Loucy (cell line): ENCODE measurements at regions not wholly inside any gene's neighbourhood (a gene's known extent, or its start where the extent isn't known, plus 50 kb on each side); places are given as distances from the start of the nearest gene placed in this dataset.

ENCODE experiments used
- EZH2phosphoT487 ChIP-seq: fragments of 200-600 bp; IDR thresholded peaks from 2 replicates; pipeline ENCODE4 v1.6.1; 2018; ENCODE audit warnings: antibody characterized with exemption, mild to moderate bottlenecking, moderate library complexity, borderline replicate concordance
- TF ChIP-seq, protein P1 (sequence below): fragments of 200-600 bp; sonication (generic); conservative IDR thresholded peaks from 2 replicates; pipeline ENCODE4 v1.5.1; 2014; ENCODE audit warnings: mild to moderate bottlenecking, antibody characterized with exemption, low read length

DNA sequence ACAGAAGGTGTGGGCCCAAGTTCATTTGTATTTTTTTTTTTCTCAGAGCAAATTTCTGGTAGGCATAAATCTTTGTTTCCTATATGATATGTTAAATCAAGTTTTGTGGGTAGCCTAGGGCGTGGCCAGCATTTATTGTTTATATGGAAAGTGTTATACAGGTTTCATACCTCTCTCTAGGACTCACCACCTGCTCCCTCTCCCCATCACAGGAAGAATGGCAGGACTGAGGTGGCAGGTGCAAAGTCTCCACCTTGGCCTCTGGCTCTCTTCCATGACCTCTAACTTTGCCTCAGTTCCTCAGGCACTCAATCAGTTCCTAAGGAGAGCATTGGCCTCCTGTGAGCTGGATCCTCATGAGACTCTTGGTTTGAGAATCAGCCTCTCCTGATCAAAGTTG is 172.3 kb upstream of the TSC22D1 start:
- TF ChIP-seq, protein P1, sequence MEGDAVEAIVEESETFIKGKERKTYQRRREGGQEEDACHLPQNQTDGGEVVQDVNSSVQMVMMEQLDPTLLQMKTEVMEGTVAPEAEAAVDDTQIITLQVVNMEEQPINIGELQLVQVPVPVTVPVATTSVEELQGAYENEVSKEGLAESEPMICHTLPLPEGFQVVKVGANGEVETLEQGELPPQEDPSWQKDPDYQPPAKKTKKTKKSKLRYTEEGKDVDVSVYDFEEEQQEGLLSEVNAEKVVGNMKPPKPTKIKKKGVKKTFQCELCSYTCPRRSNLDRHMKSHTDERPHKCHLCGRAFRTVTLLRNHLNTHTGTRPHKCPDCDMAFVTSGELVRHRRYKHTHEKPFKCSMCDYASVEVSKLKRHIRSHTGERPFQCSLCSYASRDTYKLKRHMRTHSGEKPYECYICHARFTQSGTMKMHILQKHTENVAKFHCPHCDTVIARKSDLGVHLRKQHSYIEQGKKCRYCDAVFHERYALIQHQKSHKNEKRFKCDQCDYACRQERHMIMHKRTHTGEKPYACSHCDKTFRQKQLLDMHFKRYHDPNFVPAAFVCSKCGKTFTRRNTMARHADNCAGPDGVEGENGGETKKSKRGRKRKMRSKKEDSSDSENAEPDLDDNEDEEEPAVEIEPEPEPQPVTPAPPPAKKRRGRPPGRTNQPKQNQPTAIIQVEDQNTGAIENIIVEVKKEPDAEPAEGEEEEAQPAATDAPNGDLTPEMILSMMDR = no peak
- no peak for TF ChIP-seq EZH2phosphoT487
